Keratinocyte (primary cell): ENCODE measurements at regions not wholly inside any gene's neighbourhood (a gene's known extent, or its start where the extent isn't known, plus 50 kb on each side); places are given as distances from the start of the nearest gene placed in this dataset.

Experiments used
- DNase-seq: peaks from one replicate; pipeline ENCODE4 v3.0.0-alpha.2; 2011; ENCODE audit warnings: low read depth, missing footprints, low spot score
- FAIRE-seq: peaks from 2 replicates; lab custom pipeline; 2011; peaks lifted over from hg19 to GRCh38; lab: Jason Lieb, UNC
- H2AFZ ChIP-seq: 2 replicates; pipeline ENCODE4 v1.6.0; 2012; ENCODE audit warnings: low read length, control low read depth, inconsistent platforms; ENCODE audit not compliant: control insufficient read depth
- H3K27ac ChIP-seq: 2 replicates; pipeline ENCODE4 v1.5.1; 2011; ENCODE audit warnings: low read length; ENCODE audit not compliant: control insufficient read depth, insufficient read depth
- H3K27me3 ChIP-seq: 3 replicates; pipeline ENCODE4 v1.6.0; 2011; ENCODE audit warnings: low read length; ENCODE audit not compliant: control insufficient read depth, insufficient read depth; ENCODE audit errors: extremely low read depth
- H3K36me3 ChIP-seq, 2 experiments: 2 replicates in 1 of 2; 3 replicates in 1 of 2; pipeline ENCODE4 v1.5.1; 2011; ENCODE audit warnings: low read length in 2 of 2, mild to moderate bottlenecking in 1 of 2; ENCODE audit not compliant: control insufficient read depth in 2 of 2, insufficient read depth in 2 of 2; ENCODE audit errors: extremely low read depth in 1 of 2
- H3K4me1 ChIP-seq: 3 replicates; pipeline ENCODE4 v1.5.1; 2011; ENCODE audit warnings: low read length; ENCODE audit not compliant: control insufficient read depth, insufficient read depth; ENCODE audit errors: extremely low read depth
- H3K4me2 ChIP-seq: 3 replicates; pipeline ENCODE4 v1.6.0; 2011; ENCODE audit warnings: low read depth, low read length; ENCODE audit not compliant: control insufficient read depth, insufficient read depth; ENCODE audit errors: extremely low read depth
- H3K4me3 ChIP-seq, 3 experiments: fragments of 200-600 bp in 1 of 3; sonication (generic) in 1 of 3; 2 replicates in 2 of 3; 3 replicates in 1 of 3; pipeline ENCODE4 v1.5.1; 2011 to 2016; ENCODE audit warnings: low read length in 3 of 3, mild to moderate bottlenecking in 3 of 3, control low read depth in 2 of 3, inconsistent platforms in 1 of 3, low read depth in 1 of 3, mixed read lengths in 1 of 3, mixed run types in 1 of 3, moderate library complexity in 1 of 3; ENCODE audit not compliant: control insufficient read depth in 2 of 3, insufficient read depth in 2 of 3; ENCODE audit errors: extremely low read depth in 1 of 3
- H3K79me2 ChIP-seq: 2 replicates; pipeline ENCODE4 v1.6.0; 2012; ENCODE audit warnings: low read length; ENCODE audit not compliant: control insufficient read depth, insufficient read depth
- H3K9ac ChIP-seq: 3 replicates; pipeline ENCODE4 v1.6.0; 2011; ENCODE audit warnings: low read length; ENCODE audit not compliant: control insufficient read depth, insufficient read depth; ENCODE audit errors: extremely low read depth
- H3K9me1 ChIP-seq: 3 replicates; pipeline ENCODE4 v1.6.0; 2011; ENCODE audit warnings: low read length; ENCODE audit not compliant: control insufficient read depth, insufficient read depth; ENCODE audit errors: extremely low read depth
- H3K9me3 ChIP-seq: 2 replicates; pipeline ENCODE4 v1.5.1; 2012; ENCODE audit warnings: low read depth, low read length; ENCODE audit not compliant: control insufficient read depth
- H4K20me1 ChIP-seq: 3 replicates; pipeline ENCODE4 v1.6.0; 2011; ENCODE audit warnings: low read length; ENCODE audit not compliant: control insufficient read depth, insufficient read depth; ENCODE audit errors: extremely low read depth
- CTCF ChIP-seq, 3 experiments: IDR thresholded peaks in 1 of 3; conservative IDR thresholded peaks in 1 of 3; optimal IDR thresholded peaks in 1 of 3; 2 replicates in 2 of 3; 3 replicates in 1 of 3; pipeline versions ENCODE3 to v1.5.1; 2011; ENCODE audit warnings: low read length in 3 of 3, mild to moderate bottlenecking in 3 of 3, moderate library complexity in 2 of 3, control low read depth in 1 of 3, inconsistent platforms in 1 of 3; ENCODE audit not compliant: insufficient read depth in 2 of 3; ENCODE audit errors: extremely low read depth in 1 of 3
- EZH2 ChIP-seq: IDR thresholded peaks from one replicate; pipeline ENCODE4 v1.6.1; 2012; ENCODE audit warnings: inconsistent platforms, mild to moderate bottlenecking, low read length, moderate library complexity
- dilution Hi-C: fragments of 300-500 bp; cut with MboI; formaldehyde crosslinking; loops from one replicate; pipeline ENCODE4 v1.7.0; 2020; ENCODE audit warnings: low sequenced_read_pairs; ENCODE audit not compliant: extremely low pct_ligation_motif_present

- dilution Hi-C loops, result no loop called here
- DNase-seq (no peak), FAIRE-seq (no peak)
- no peak overlapping the region for H3K4me2 ChIP-seq
- no peak overlapping the region for H3K27ac ChIP-seq
- peaks cover 5% of the 10 kb centered on the region for H3K9me3 ChIP-seq
- no peak overlapping the region for H3K4me3 ChIP-seq
- peaks cover 20% of the 10 kb centered on the region for H3K27me3 ChIP-seq
- H3K4me1 ChIP-seq, result no peaks in the 10 kb centered on the region
- H4K20me1 ChIP-seq, result no peaks in the 10 kb centered on the region
- no peaks in the 10 kb centered on the region for H3K79me2 ChIP-seq
- H2AFZ ChIP-seq, result no peak overlapping the region
- TF ChIP-seq EZH2 (no peak), CTCF (optimal IDR thresholded peaks at IDR 0.05 in 1 of 3, IDR thresholded peaks at IDR 0.05 in 1 of 3, conservative IDR thresholded peaks at IDR 0.05 in 1 of 3; ENCODE audit: extremely low read depth in 1 of 3, insufficient read depth in 2 of 3, low read length in 3 of 3) (no peak)
- no peaks in the 10 kb centered on the region for H3K36me3 ChIP-seq
- H3K9me1 ChIP-seq, result no peaks in the 10 kb centered on the region
- no peak overlapping the region for H3K9ac ChIP-seq
These were observed 73.1 kb upstream of the GNG2 start for GRCh38 chr14:51787352-51787751.

GRCh38 chr14:51789114-51789513, 71.3 kb upstream of the GNG2 start:
- DNase-seq (no peak), FAIRE-seq (no peak)
- H3K27me3 ChIP-seq, result peaks cover 20% of the 10 kb centered on the region
- no peak overlapping the region for H3K9ac ChIP-seq
- H2AFZ ChIP-seq, result no peak overlapping the region
- H3K4me3 ChIP-seq, result no peak overlapping the region
- H3K79me2 ChIP-seq, result no peaks in the 10 kb centered on the region
- H3K27ac ChIP-seq, result no peak overlapping the region
- H3K4me2 ChIP-seq, result no peak overlapping the region
- no peak for TF ChIP-seq EZH2
- no peak for TF ChIP-seq CTCF (optimal IDR thresholded peaks at IDR 0.05 in 1 of 3, IDR thresholded peaks at IDR 0.05 in 1 of 3, conservative IDR thresholded peaks at IDR 0.05 in 1 of 3; ENCODE audit: extremely low read depth in 1 of 3, insufficient read depth in 2 of 3, low read length in 3 of 3)
- peaks cover 5% of the 10 kb centered on the region for H3K9me3 ChIP-seq
- dilution Hi-C loops, result no loop called here
- no peaks in the 10 kb centered on the region for H3K9me1 ChIP-seq
- no peaks in the 10 kb centered on the region for H3K4me1 ChIP-seq
- no peaks in the 10 kb centered on the region for H3K36me3 ChIP-seq
- H4K20me1 ChIP-seq, result no peaks in the 10 kb centered on the region
